Upper lobe of right lung (tissue), 1 donor: ENCODE measurements at regions not wholly inside any gene's neighbourhood (a gene's known extent, or its start where the extent isn't known, plus 50 kb on each side); places are given as distances from the start of the nearest gene placed in this dataset.

ENCODE experiments used
- ATAC-seq: fragments of 200-7000 bp; cut with Tn5 transposase; one replicate; pipeline ENCODE4 v1.9.1; 2020; ENCODE audit warnings: mild to moderate bottlenecking, moderate library complexity
- DNase-seq: peaks from one replicate; pipeline ENCODE4 v3.0.0-alpha.2; 2020
- H3K27ac ChIP-seq: fragments of 200-600 bp; one replicate; pipeline ENCODE4 v1.8.0; 2022
- H3K27me3 ChIP-seq: fragments of 200-600 bp; one replicate; pipeline ENCODE4 v1.8.0; 2022; ENCODE audit warnings: mild to moderate bottlenecking
- H3K36me3 ChIP-seq: fragments of 200-600 bp; one replicate; pipeline ENCODE4 v1.8.0; 2022
- H3K4me1 ChIP-seq: fragments of 200-600 bp; one replicate; pipeline ENCODE4 v1.8.0; 2022
- H3K4me3 ChIP-seq: fragments of 200-600 bp; one replicate; pipeline ENCODE4 v1.8.0; 2022; ENCODE audit warnings: mild to moderate bottlenecking
- H3K9me3 ChIP-seq: fragments of 200-600 bp; one replicate; pipeline ENCODE4 v1.8.0; 2022
- intact Hi-C: fragments of 100-400 bp; cut with DNase I; formaldehyde crosslinking; loops from one replicate; pipeline ENCODE4 v1.11.0; 2022
- TF ChIP-seq, protein P1 (sequence below): fragments of 200-600 bp; IDR thresholded peaks from one replicate; pipeline ENCODE4 v1.8.0; 2022; ENCODE audit warnings: antibody characterized with exemption
- donor health status: DM: no; HTN: yes; CAD: no; lungs with severe emphysema.

DNA sequence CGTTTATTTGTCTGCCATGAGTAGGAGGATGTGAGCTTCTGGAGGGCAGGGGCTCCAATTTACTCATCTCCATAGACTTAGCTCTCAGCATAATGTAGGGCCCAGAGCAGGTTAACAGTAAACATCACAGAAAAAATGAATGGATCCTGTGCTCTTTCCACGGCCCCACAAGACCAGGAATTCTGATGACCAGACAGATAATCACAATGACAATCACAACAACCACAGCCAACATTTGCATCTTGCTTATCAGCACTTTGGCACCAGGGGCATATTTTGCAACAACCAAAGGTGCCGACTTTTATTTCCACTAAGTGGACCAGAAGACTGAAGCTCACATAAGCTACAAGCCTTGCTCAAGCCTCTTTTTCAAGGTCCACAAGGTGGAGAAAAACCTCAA, 68.9 kb upstream of the ANKRD34C start:
- no peaks in the 10 kb centered on the region for H3K36me3 ChIP-seq
- intact Hi-C loops = no loop called here
- peaks cover 42% of the 10 kb centered on the region for H3K27me3 ChIP-seq
- H3K9me3 ChIP-seq = peaks cover 7% of the 10 kb centered on the region
- no peaks in the 10 kb centered on the region for H3K4me1 ChIP-seq
- no peak for DNase-seq
- no peak overlapping the region for H3K27ac ChIP-seq
- no peak overlapping the region for H3K4me3 ChIP-seq
- ATAC-seq = no peak
- TF ChIP-seq, protein P1, sequence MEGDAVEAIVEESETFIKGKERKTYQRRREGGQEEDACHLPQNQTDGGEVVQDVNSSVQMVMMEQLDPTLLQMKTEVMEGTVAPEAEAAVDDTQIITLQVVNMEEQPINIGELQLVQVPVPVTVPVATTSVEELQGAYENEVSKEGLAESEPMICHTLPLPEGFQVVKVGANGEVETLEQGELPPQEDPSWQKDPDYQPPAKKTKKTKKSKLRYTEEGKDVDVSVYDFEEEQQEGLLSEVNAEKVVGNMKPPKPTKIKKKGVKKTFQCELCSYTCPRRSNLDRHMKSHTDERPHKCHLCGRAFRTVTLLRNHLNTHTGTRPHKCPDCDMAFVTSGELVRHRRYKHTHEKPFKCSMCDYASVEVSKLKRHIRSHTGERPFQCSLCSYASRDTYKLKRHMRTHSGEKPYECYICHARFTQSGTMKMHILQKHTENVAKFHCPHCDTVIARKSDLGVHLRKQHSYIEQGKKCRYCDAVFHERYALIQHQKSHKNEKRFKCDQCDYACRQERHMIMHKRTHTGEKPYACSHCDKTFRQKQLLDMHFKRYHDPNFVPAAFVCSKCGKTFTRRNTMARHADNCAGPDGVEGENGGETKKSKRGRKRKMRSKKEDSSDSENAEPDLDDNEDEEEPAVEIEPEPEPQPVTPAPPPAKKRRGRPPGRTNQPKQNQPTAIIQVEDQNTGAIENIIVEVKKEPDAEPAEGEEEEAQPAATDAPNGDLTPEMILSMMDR = no peak

DNA sequence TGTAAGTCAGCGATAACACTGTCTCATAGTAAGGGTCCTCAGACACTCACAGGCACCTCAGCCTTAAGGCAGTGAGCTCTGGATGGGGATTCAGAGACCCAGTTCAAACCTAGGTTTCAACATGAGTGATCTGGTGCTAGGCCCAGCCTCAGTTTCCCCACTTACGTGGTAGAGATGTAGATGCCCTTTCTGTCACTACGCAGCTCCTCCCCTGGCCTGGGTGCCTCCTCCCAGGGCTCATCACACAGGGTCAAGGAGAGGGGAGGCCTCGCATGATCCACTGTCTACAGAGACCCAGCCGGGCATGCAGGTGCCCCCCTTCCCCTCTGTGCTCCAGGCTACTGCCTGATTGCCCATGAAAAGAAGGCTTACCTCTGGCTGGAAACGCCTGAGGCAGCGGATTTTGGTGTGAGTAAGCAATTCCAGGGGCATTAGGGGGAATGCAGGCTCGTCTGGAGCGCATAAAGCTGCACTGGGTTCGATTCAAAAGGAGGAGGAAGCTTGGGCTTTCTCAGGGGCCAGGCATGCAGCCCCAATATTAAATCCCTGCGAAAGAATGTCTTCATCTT, 69.8 kb upstream of the ANKRD34C start:
- peaks cover 42% of the 10 kb centered on the region for H3K27me3 ChIP-seq

DNA sequence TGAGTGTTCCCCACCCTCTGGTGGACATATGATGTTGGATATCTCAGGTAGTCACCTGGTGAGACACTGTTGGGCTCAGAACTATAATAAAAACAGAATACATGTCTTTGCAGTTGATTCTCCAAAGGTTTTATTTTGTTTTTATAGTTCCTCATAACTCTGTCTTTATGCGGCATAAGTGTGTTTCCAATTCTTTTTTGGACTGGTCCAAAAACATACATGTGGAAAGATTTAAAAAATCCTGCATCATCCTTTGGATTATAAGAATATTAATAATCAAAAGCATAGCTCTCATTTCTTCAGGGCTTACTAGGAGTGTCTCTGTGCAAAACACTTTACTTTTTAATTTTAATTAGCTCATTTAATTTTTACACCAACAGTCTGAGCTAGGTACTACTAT, 71.0 kb upstream of the ANKRD34C start:
- H3K4me1 ChIP-seq = no peaks in the 10 kb centered on the region
- TF ChIP-seq, protein P1 = no peak
- no peak overlapping the region for H3K4me3 ChIP-seq
- intact Hi-C loops = no loop called here
- no peaks in the 10 kb centered on the region for H3K9me3 ChIP-seq
- no peak overlapping the region for H3K27ac ChIP-seq
- H3K36me3 ChIP-seq = no peaks in the 10 kb centered on the region
- ATAC-seq = no peak
- H3K27me3 ChIP-seq = peaks cover 44% of the 10 kb centered on the region
- DNase-seq = no peak

More for the DNA sequence above, 69.8 kb upstream of the ANKRD34C start:
- Histone ChIP-seq H3K9me3 (peaks cover 7% of the 10 kb centered on the region), H3K27ac (no peak overlapping the region), H3K4me1 (no peaks in the 10 kb centered on the region), H3K36me3 (no peaks in the 10 kb centered on the region), H3K4me3 (no peak overlapping the region)
- TF ChIP-seq, protein P1 = no peak
- ATAC-seq = no peak
- no peak for DNase-seq
- intact Hi-C loops = no loop called here

DNA sequence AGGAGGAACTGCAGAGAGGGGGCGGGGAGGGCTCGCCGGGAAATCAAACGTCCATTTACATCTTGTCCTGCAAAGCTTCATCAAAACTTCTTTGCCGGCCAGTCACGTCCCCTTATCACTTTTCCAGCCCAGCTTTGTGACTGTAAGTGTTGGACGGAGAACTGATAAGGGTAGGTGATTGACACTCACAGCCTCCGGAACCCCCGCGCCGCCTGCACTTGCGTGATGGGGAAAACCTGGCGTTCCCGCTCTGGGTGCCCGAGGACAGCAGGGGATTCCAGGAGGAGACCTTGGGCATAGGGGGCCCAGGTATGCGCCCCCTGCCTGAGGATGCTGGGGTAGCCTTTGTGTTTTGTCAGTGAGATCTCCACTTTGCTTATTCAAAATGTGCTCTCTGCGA, 72.8 kb upstream of the ANKRD34C start:
- DNase-seq = no peak
- peaks cover 60% of the 10 kb centered on the region for H3K27me3 ChIP-seq
- intact Hi-C loops = no loop called here

DNA sequence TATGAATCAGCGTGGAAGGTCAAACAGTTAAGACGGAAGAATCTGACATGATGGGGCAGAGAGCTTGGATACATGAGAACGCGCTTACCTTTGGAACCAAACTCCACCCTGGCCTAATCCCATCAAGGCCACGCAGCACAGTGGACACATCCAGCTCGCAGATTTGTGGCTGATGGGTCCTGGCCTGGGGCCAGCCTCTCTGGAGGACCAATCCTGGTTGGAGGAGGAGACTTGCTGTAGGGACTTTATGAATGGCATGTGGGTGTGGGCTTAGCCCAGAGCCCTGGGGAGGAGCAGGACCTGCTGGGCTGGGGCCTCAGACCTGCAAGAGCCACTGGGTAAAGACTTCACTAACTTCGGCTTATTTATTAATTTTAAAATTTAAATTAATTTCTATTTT, 73.4 kb upstream of the ANKRD34C start:
- H3K4me3 ChIP-seq = no peak overlapping the region
- no peak for DNase-seq
- no peaks in the 10 kb centered on the region for H3K4me1 ChIP-seq
- ATAC-seq = no peak
- peaks cover 65% of the 10 kb centered on the region for H3K27me3 ChIP-seq
- H3K9me3 ChIP-seq = no peaks in the 10 kb centered on the region
- H3K36me3 ChIP-seq = no peaks in the 10 kb centered on the region
- intact Hi-C loops = no loop called here
- H3K27ac ChIP-seq = no peak overlapping the region
- TF ChIP-seq, protein P1 = no peak

More for the DNA sequence above, 72.8 kb upstream of the ANKRD34C start:
- Histone ChIP-seq H3K9me3 (no peaks in the 10 kb centered on the region), H3K4me1 (no peaks in the 10 kb centered on the region), H3K36me3 (no peaks in the 10 kb centered on the region), H3K4me3 (no peak overlapping the region), H3K27ac (no peak overlapping the region)
- ATAC-seq = no peak
- TF ChIP-seq, protein P1 = no peak

DNA sequence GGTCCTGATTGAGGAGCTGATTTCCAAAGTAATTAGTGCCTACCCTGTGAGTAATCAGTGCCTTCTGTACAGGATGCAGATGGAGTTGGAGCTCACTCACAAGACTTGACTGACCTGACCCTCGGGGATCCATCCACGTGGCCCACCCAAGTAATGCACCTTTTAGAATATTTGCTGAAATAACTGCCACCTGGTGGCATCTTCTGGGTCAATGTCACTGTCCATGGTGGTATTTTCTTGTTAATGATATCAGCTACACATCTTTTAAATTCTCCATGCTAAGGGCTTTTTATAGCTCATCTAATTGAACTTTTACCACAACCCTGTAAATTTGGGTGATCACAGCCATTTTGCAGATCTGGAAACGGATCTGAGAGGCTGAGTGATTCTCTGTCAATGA, 74.3 kb upstream of the ANKRD34C start:
- Histone ChIP-seq H3K4me1 (no peaks in the 10 kb centered on the region), H3K9me3 (no peaks in the 10 kb centered on the region), H3K27ac (no peak overlapping the region), H3K36me3 (no peaks in the 10 kb centered on the region), H3K4me3 (no peak overlapping the region), H3K27me3 (peaks cover 62% of the 10 kb centered on the region)
- TF ChIP-seq, protein P1 = no peak
- intact Hi-C loops = no loop called here
- DNase-seq (no peak), ATAC-seq (no peak)
